HCT116 (cell line): ENCODE measurements at regions not wholly inside any gene's neighbourhood (a gene's known extent, or its start where the extent isn't known, plus 50 kb on each side); places are given as distances from the start of the nearest gene placed in this dataset.

Source experiments
- ATAC-seq: fragments of 200-7000 bp; cut with Tn5 transposase; 2 replicates; pipeline ENCODE4 v1.9.1; 2020; ENCODE audit warnings: mild to moderate bottlenecking, moderate library complexity
- BruUV-seq: library from RNA; stranded (reverse); fragments of 400-500 nt; replicated peaks from 2 replicates; lab custom pipeline; 2021; lab: Mats Ljungman, UMichigan
- CTCF ChIA-PET: fragments of 300-600 bp; sonication (Branson Sonifier 250); formaldehyde crosslinking; loops from one replicate; lab custom pipeline; 2021; ENCODE audit warnings: antibody characterized with exemption; lab: Charles Lee
- POLR2A ChIA-PET: fragments of 300-600, 350-600 bp; sonication (Branson Sonifier 250); formaldehyde crosslinking; loops from one replicate; lab custom pipeline; 2021; ENCODE audit warnings: antibody characterized with exemption; lab: Charles Lee
- RAD21 ChIA-PET, 2 experiments: fragments of 300-600 bp; sonication (Branson Sonifier 250); formaldehyde crosslinking; loops; one replicate each; lab custom pipeline; 2023; ENCODE audit warnings: low total read pairs in 2 of 2; ENCODE audit not compliant: uncharacterized antibody in 2 of 2, unreplicated experiment in 2 of 2, low non-redundant PET in 1 of 2; lab: Charles Lee
- DNase-seq: peaks from one replicate; pipeline ENCODE4 v3.0.0-alpha.2; 2010; ENCODE audit warnings: low read depth, low spot score
- H2AFZ ChIP-seq: fragments of 200-600 bp; shearing (Covaris generic), sonication (generic); 2 replicates; pipeline ENCODE4 v1.6.1; 2017; ENCODE audit warnings: low read depth, mixed run types, mixed read lengths, antibody characterized with exemption, low read length; ENCODE audit not compliant: poor library complexity, severe bottlenecking
- H3K27ac ChIP-seq: 2 replicates; pipeline ENCODE4 v1.5.1; 2012; ENCODE audit warnings: low read depth, low read length
- H3K27me3 ChIP-seq: fragments of 200-600 bp; sonication (generic); 2 replicates; pipeline ENCODE4 v1.6.1; 2016; ENCODE audit warnings: mixed run types, low read length, mixed read lengths; ENCODE audit not compliant: insufficient read depth
- H3K36me3 ChIP-seq, 2 experiments: fragments of 200-500 bp in 1 of 2; fragments of 200-600 bp in 1 of 2; sonication (Bioruptor generic) in 1 of 2; sonication (generic) in 1 of 2; 2 replicates each; pipeline versions ENCODE4 v1.5.1 to v1.6.1; 2014 to 2016; ENCODE audit warnings: low read length in 2 of 2, inconsistent platforms in 1 of 2, mixed read lengths in 1 of 2, mixed run types in 1 of 2; ENCODE audit not compliant: insufficient read depth in 2 of 2, control insufficient read depth in 1 of 2
- H3K4me1 ChIP-seq, 2 experiments: fragments of 200-600 bp in 1 of 2; sonication (generic) in 1 of 2; 2 replicates each; pipeline versions ENCODE4 v1.5.1 to v1.6.1; 2012 to 2017; ENCODE audit warnings: low read length in 2 of 2, inconsistent platforms in 1 of 2, mild to moderate bottlenecking in 1 of 2, mixed read lengths in 1 of 2, mixed run types in 1 of 2, moderate library complexity in 1 of 2; ENCODE audit not compliant: insufficient read depth in 2 of 2, control insufficient read depth in 1 of 2
- H3K4me2 ChIP-seq: fragments of 200-600 bp; sonication (generic); 2 replicates; pipeline ENCODE4 v1.6.1; 2017; ENCODE audit warnings: mixed run types, low read length, mixed read lengths
- H3K4me3 ChIP-seq, 2 experiments: fragments of 200-600 bp in 1 of 2; sonication (generic) in 1 of 2; replicated peaks in 1 of 2; 2 replicates each; pipeline ENCODE4 v1.5.1; 2011 to 2016; ENCODE audit warnings: low read length in 2 of 2, control low read depth in 1 of 2, low read depth in 1 of 2, mild to moderate bottlenecking in 1 of 2, mixed read lengths in 1 of 2, mixed run types in 1 of 2
- H3K79me2 ChIP-seq: fragments of 200-600 bp; sonication (generic); 2 replicates; pipeline ENCODE4 v1.6.1; 2017; ENCODE audit warnings: mild to moderate bottlenecking, mixed run types, low read length, moderate library complexity, mixed read lengths; ENCODE audit not compliant: insufficient read depth
- H3K9ac ChIP-seq: fragments of 200-600 bp; sonication (generic); 2 replicates; pipeline ENCODE4 v1.6.1; 2016; ENCODE audit warnings: low read length, mixed read lengths
- H3K9me2 ChIP-seq: fragments of 200-600 bp; sonication (generic), shearing (Covaris generic); 2 replicates; pipeline ENCODE4 v1.6.1; 2017; ENCODE audit warnings: mixed run types, mild to moderate bottlenecking, moderate library complexity; ENCODE audit not compliant: insufficient read depth
- H3K9me3 ChIP-seq, 2 experiments: fragments of 200-500 bp in 1 of 2; fragments of 200-600 bp in 1 of 2; sonication (Bioruptor generic) in 1 of 2; sonication (generic) in 1 of 2; 2 replicates each; pipeline ENCODE4 v1.6.1; 2014 to 2017; ENCODE audit warnings: low read length in 2 of 2, mixed read lengths in 2 of 2, inconsistent platforms in 1 of 2, low read depth in 1 of 2, mild to moderate bottlenecking in 1 of 2, mixed run types in 1 of 2, moderate library complexity in 1 of 2; ENCODE audit not compliant: control insufficient read depth in 1 of 2, insufficient read depth in 1 of 2
- H4K20me1 ChIP-seq: fragments of 200-600 bp; sonication (generic), shearing (Covaris generic); 2 replicates; pipeline ENCODE4 v1.6.1; 2017; ENCODE audit warnings: mixed run types, mild to moderate bottlenecking, moderate library complexity; ENCODE audit not compliant: insufficient read depth
- CEBPB ChIP-seq: IDR thresholded peaks from 2 replicates; pipeline ENCODE4 v1.6.1; 2012; ENCODE audit warnings: low read depth
- EGR1 ChIP-seq: IDR thresholded peaks from 2 replicates; pipeline ENCODE4 v1.6.1; 2012; ENCODE audit warnings: low read depth
- ELF1 ChIP-seq: IDR thresholded peaks from 2 replicates; pipeline ENCODE4 v1.6.1; 2012; ENCODE audit warnings: low read depth, borderline replicate concordance
- EZH2phosphoT487 ChIP-seq: fragments of 200-600 bp; IDR thresholded peaks from 2 replicates; pipeline ENCODE4 v1.6.1; 2018; ENCODE audit warnings: antibody characterized with exemption, borderline replicate concordance
- FOSL1 ChIP-seq: IDR thresholded peaks from 2 replicates; pipeline ENCODE4 v1.6.1; 2012; ENCODE audit warnings: low read depth
- JUND ChIP-seq: IDR thresholded peaks from 2 replicates; pipeline ENCODE4 v1.6.1; 2012
- POLR2A ChIP-seq: IDR thresholded peaks from 2 replicates; pipeline ENCODE4 v1.7.0; 2011; ENCODE audit warnings: borderline replicate concordance; ENCODE audit not compliant: insufficient read depth, insufficient read length; ENCODE audit errors: extremely low read depth
- RAD21 ChIP-seq: IDR thresholded peaks from 2 replicates; pipeline ENCODE4 v1.6.1; 2012; ENCODE audit warnings: low read depth, mild to moderate bottlenecking
- SRF ChIP-seq: IDR thresholded peaks from 2 replicates; pipeline ENCODE4 v1.6.1; 2012; ENCODE audit warnings: low read depth
- TCF7L2 ChIP-seq: IDR thresholded peaks from 2 replicates; pipeline ENCODE4 v1.7.0; 2011; ENCODE audit warnings: borderline replicate concordance, inconsistent platforms; ENCODE audit not compliant: insufficient read depth, insufficient read length; ENCODE audit errors: extremely low read depth
- ZFX ChIP-seq: fragments of 450-650 bp; IDR thresholded peaks from 2 replicates; pipeline ENCODE4 v1.6.1; 2017
- ZNF274 ChIP-seq: fragments of 200-500 bp; sonication (Bioruptor generic); IDR thresholded peaks from 2 replicates; pipeline ENCODE4 v1.6.1; 2014; ENCODE audit warnings: mild to moderate bottlenecking, low read depth, low read length, inconsistent platforms
- intact Hi-C: fragments of 100-400 bp; cut with micrococcal nuclease; formaldehyde crosslinking; loops from 2 replicates; pipeline ENCODE4 v1.10.0; 2022
- TF ChIP-seq, protein P1 (sequence below): IDR thresholded peaks from 2 replicates; pipeline ENCODE4 v1.6.1; 2012
- TF ChIP-seq, protein P2 (sequence below): IDR thresholded peaks from 2 replicates; pipeline ENCODE4 v1.6.1; 2012; ENCODE audit warnings: low read depth

DNA sequence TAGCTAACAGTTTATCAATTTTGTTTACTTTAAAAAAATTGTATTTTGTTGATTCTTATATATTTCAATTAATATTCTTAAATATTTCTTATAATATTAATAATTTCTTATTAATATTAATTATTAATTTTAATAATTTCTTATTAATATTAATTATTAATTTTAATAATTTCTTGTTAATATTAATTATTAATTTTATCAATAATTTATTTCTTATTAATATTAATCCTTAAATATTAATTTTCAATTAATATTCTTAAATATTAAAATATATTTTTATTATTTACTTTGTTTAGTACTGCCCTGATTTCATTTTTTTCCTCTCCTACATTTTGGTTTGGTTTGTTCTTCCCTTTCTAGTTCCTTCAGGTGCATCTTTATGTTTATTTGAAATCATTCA is 1208.1 kb downstream of the LRFN5 start (continued):
- no peak for TF ChIP-seq POLR2A
- TF ChIP-seq ZFX = no peak
- TF ChIP-seq RAD21 = no peak
- TF ChIP-seq FOSL1 = no peak
- TF ChIP-seq, protein P1, sequence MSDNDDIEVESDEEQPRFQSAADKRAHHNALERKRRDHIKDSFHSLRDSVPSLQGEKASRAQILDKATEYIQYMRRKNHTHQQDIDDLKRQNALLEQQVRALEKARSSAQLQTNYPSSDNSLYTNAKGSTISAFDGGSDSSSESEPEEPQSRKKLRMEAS = no peak

DNA sequence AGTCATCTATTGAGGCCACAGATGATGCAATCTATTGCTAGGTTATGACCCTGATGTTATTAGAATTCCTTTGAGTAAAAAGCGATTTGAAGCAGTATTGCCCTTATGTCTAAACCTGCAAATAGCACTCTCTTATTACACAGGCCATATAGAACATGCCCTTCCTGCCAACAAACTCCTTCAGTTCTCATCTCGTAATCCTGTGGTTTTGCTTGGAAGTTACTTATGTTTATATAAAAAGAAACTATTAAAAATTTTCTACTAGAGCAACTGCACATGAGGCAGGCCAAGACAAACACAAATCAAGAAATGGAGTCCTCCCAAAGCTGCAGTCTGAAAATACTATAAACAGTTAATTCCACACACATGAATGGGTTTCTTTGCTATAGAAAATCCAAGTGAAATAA is 1200.2 kb downstream of the LRFN5 start:
- Histone ChIP-seq H2AFZ (no peak overlapping the region), H3K9me2 (no peaks in the 10 kb centered on the region)
- no peak for DNase-seq
- TF ChIP-seq ELF1 (no peak), FOSL1 (no peak), EGR1 (no peak), JUND (no peak), ZNF274 (no peak), EZH2phosphoT487 (no peak), POLR2A (no peak), TCF7L2 (no peak), CEBPB (no peak), SRF (no peak)
- TF ChIP-seq, protein P2, sequence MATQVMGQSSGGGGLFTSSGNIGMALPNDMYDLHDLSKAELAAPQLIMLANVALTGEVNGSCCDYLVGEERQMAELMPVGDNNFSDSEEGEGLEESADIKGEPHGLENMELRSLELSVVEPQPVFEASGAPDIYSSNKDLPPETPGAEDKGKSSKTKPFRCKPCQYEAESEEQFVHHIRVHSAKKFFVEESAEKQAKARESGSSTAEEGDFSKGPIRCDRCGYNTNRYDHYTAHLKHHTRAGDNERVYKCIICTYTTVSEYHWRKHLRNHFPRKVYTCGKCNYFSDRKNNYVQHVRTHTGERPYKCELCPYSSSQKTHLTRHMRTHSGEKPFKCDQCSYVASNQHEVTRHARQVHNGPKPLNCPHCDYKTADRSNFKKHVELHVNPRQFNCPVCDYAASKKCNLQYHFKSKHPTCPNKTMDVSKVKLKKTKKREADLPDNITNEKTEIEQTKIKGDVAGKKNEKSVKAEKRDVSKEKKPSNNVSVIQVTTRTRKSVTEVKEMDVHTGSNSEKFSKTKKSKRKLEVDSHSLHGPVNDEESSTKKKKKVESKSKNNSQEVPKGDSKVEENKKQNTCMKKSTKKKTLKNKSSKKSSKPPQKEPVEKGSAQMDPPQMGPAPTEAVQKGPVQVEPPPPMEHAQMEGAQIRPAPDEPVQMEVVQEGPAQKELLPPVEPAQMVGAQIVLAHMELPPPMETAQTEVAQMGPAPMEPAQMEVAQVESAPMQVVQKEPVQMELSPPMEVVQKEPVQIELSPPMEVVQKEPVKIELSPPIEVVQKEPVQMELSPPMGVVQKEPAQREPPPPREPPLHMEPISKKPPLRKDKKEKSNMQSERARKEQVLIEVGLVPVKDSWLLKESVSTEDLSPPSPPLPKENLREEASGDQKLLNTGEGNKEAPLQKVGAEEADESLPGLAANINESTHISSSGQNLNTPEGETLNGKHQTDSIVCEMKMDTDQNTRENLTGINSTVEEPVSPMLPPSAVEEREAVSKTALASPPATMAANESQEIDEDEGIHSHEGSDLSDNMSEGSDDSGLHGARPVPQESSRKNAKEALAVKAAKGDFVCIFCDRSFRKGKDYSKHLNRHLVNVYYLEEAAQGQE = no peak
- TF ChIP-seq, all 23 proteins: peak for 0
- no peaks in the 10 kb centered on the region for H3K4me1 ChIP-seq
- no TSS peak for BruUV-seq
- H3K36me3 ChIP-seq = no peaks in the 10 kb centered on the region
- CTCF ChIA-PET = no interaction called here
- H3K4me3 ChIP-seq = no peak overlapping the region
- no peaks in the 10 kb centered on the region for H3K27me3 ChIP-seq
- intact Hi-C loops = no loop called here
- POLR2A ChIA-PET = no interaction called here
- H4K20me1 ChIP-seq = no peaks in the 10 kb centered on the region
- RAD21 ChIA-PET = no interaction called here
- no peak overlapping the region for H3K27ac ChIP-seq
- H3K9me3 ChIP-seq = no peaks in the 10 kb centered on the region
- no peak for ATAC-seq
- no peaks in the 10 kb centered on the region for H3K79me2 ChIP-seq
- H3K4me2 ChIP-seq = no peak overlapping the region
- H3K9ac ChIP-seq = no peak overlapping the region
